ENCODE measurements at regions not wholly inside any gene's neighbourhood (a gene's known extent, or its start where the extent isn't known, plus 50 kb on each side); places are given as distances from the start of the nearest gene placed in this dataset.

DNA sequence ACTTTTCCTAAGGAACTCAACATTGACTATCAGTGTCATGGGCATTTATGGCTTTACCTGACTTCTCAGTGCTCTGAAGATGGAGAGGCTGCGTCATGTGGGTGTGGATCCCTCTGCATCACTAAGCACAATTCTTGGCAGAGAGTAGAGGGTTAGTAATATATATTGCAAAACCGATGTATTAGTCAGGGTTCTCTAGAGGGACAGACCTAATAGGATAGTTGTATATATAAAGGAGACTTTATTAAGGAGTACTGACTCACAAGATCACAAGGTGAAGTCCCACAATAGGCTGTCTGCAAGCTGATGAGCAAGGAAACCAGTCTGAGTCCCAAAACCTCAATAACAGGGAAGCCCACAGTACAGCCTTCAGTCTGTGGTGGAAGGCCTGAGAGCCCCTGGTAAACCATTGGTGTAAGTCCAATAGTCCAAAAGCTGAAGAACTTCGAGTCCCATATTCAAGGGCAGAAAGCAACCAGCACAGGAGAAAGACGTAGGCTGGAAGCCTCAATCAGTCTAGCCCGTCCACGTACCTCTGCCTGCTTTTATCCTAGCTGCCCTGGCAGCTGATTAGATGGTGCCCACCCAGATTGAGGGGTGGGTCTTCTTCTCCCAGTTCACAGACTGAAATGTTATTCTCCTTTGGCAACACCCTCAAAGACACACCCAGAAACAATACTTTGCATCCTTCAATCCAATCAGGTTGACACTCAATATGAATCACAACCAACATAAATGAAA, 159.7 kb upstream of the NRIP1 start:
- no peaks in the 10 kb centered on the region for H3K27me3 ChIP-seq (ENCODE audit: control insufficient read depth, insufficient read depth, low read length)
- H3K9me3 ChIP-seq (ENCODE audit: control insufficient read depth in 2 of 3, insufficient read depth in 1 of 3, low read length in 3 of 3), result no peaks in the 10 kb centered on the region
- DNase-seq (no peak), FAIRE-seq (no peak)
- no peak overlapping the region for H3K27ac ChIP-seq (ENCODE audit: low read depth in 2 of 2, low read length in 2 of 2)
- no peak overlapping the region for H3K4me3 ChIP-seq (ENCODE audit: low read length in 3 of 3)
- intact Hi-C loops (cut with DNase I), result no loop called here
- H3K9ac ChIP-seq (ENCODE audit: low read length in 3 of 3), result no peak overlapping the region
- TF ChIP-seq, protein P1, sequence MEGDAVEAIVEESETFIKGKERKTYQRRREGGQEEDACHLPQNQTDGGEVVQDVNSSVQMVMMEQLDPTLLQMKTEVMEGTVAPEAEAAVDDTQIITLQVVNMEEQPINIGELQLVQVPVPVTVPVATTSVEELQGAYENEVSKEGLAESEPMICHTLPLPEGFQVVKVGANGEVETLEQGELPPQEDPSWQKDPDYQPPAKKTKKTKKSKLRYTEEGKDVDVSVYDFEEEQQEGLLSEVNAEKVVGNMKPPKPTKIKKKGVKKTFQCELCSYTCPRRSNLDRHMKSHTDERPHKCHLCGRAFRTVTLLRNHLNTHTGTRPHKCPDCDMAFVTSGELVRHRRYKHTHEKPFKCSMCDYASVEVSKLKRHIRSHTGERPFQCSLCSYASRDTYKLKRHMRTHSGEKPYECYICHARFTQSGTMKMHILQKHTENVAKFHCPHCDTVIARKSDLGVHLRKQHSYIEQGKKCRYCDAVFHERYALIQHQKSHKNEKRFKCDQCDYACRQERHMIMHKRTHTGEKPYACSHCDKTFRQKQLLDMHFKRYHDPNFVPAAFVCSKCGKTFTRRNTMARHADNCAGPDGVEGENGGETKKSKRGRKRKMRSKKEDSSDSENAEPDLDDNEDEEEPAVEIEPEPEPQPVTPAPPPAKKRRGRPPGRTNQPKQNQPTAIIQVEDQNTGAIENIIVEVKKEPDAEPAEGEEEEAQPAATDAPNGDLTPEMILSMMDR (IDR thresholded peaks at IDR 0.05; ENCODE audit: borderline replicate concordance, extremely low read depth, insufficient read depth), result no peak
- H3K4me1 ChIP-seq (ENCODE audit: control insufficient read depth in 2 of 3, insufficient read depth in 2 of 3, low read depth in 1 of 3, low read length in 3 of 3), result peaks cover 0 to 9% (median 0%) of the 10 kb centered on the region in 3 donors
- no peaks in the 10 kb centered on the region for H3K36me3 ChIP-seq (ENCODE audit: control insufficient read depth in 2 of 3, insufficient read depth in 3 of 3, low read length in 3 of 3)

DNA sequence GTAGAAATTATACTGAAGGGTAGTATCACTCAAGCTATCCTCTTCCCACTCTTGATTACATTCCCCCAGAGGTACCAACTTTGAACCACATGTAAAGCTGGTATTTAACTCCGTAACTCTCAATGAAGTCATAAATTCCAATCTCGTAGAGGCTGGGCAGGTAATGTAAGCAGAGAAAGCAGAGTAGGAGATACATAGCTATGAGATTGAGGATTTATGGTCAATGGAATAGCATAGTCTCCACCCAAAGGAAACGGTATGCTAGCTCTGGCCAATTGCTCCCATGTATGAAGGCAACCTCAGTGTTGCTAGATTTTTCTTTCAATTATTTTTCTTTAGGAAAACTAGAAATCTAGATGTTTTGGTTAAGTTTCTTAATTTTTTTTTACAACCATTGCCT, 163.1 kb upstream of the NRIP1 start:
- intact Hi-C loops (cut with DNase I), result no loop called here
- no peaks in the 10 kb centered on the region for H3K36me3 ChIP-seq (ENCODE audit: control insufficient read depth in 2 of 3, insufficient read depth in 3 of 3, low read length in 3 of 3)
- H3K27me3 ChIP-seq (ENCODE audit: control insufficient read depth, insufficient read depth, low read length), result no peaks in the 10 kb centered on the region
- no peak overlapping the region for H3K9ac ChIP-seq (ENCODE audit: low read length in 3 of 3)
- FAIRE-seq (no peak), DNase-seq (no peak)
- no peaks in the 10 kb centered on the region for H3K4me1 ChIP-seq (ENCODE audit: control insufficient read depth in 2 of 3, insufficient read depth in 2 of 3, low read depth in 1 of 3, low read length in 3 of 3)
- TF ChIP-seq, protein P1 (IDR thresholded peaks at IDR 0.05; ENCODE audit: borderline replicate concordance, extremely low read depth, insufficient read depth), result no peak
- H3K4me3 ChIP-seq (ENCODE audit: low read length in 3 of 3), result no peak overlapping the region
- H3K9me3 ChIP-seq (ENCODE audit: control insufficient read depth in 2 of 3, insufficient read depth in 1 of 3, low read length in 3 of 3), result no peaks in the 10 kb centered on the region
- H3K27ac ChIP-seq (ENCODE audit: low read depth in 2 of 2, low read length in 2 of 2), result no peak overlapping the region

DNA sequence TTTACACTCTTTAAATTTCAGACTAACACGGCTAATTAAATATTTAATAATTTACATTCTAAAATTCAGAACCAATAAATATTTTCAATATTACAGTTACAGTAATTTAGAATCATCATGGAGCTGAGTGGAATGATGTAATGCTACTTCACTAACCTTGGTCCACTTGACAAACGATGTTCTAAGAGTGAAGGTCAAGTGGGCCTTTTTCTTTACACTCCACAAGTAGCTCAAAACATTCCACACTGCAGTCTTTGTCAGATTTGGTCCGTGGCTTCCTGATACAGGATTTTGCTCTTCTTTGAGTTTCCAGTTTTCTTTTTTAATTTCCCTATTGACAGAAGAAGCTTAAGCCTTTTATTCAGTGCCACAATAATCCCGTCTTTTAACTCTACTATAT, 164.6 kb upstream of the NRIP1 start:
- TF ChIP-seq, protein P1 (IDR thresholded peaks at IDR 0.05; ENCODE audit: borderline replicate concordance, extremely low read depth, insufficient read depth), result no peak
- Histone ChIP-seq H3K9me3 (ENCODE audit: control insufficient read depth in 2 of 3, insufficient read depth in 1 of 3, low read length in 3 of 3) (no peaks in the 10 kb centered on the region), H3K36me3 (ENCODE audit: control insufficient read depth in 2 of 3, insufficient read depth in 3 of 3, low read length in 3 of 3) (no peaks in the 10 kb centered on the region), H3K4me1 (ENCODE audit: control insufficient read depth in 2 of 3, insufficient read depth in 2 of 3, low read depth in 1 of 3, low read length in 3 of 3) (no peaks in the 10 kb centered on the region), H3K9ac (ENCODE audit: low read length in 3 of 3) (no peak overlapping the region), H3K4me3 (ENCODE audit: low read length in 3 of 3) (no peak overlapping the region), H3K27ac (ENCODE audit: low read depth in 2 of 2, low read length in 2 of 2) (no peak overlapping the region), H3K27me3 (ENCODE audit: control insufficient read depth, insufficient read depth, low read length) (no peaks in the 10 kb centered on the region)
- intact Hi-C loops (cut with DNase I), result no loop called here
- no peak for FAIRE-seq
- DNase-seq, result no peak

DNA sequence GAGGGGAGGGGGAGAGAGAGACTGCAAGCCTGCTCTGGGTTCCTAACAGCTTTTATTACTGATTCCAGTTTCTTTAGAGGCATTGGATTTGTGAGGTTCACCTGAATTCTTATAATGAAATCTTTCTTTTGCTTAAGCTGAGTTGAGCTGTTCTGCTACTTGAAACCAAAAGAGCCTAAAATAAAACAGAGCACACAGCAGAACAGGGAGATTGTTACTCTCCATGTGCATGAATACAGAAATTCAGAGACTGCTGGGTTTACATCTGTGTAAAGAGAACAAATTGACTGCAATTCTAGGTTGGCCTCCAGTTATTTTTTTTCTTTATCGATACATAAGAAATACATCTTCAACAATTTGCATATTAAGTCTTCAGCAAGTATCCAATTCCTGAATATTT, 168.8 kb upstream of the NRIP1 start:
- no peaks in the 10 kb centered on the region for H3K36me3 ChIP-seq (ENCODE audit: control insufficient read depth in 2 of 3, insufficient read depth in 3 of 3, low read length in 3 of 3)
- H3K4me1 ChIP-seq (ENCODE audit: control insufficient read depth in 2 of 3, insufficient read depth in 2 of 3, low read depth in 1 of 3, low read length in 3 of 3), result no peaks in the 10 kb centered on the region
- no peak overlapping the region for H3K27ac ChIP-seq (ENCODE audit: low read depth in 2 of 2, low read length in 2 of 2)
- no peaks in the 10 kb centered on the region for H3K27me3 ChIP-seq (ENCODE audit: control insufficient read depth, insufficient read depth, low read length)
- TF ChIP-seq, protein P1 (IDR thresholded peaks at IDR 0.05; ENCODE audit: borderline replicate concordance, extremely low read depth, insufficient read depth), result no peak
- intact Hi-C loops (cut with DNase I), result no loop called here
- FAIRE-seq (no peak), DNase-seq (no peak)
- no peak overlapping the region for H3K9ac ChIP-seq (ENCODE audit: low read length in 3 of 3)
- no peaks in the 10 kb centered on the region for H3K9me3 ChIP-seq (ENCODE audit: control insufficient read depth in 2 of 3, insufficient read depth in 1 of 3, low read length in 3 of 3)
- no peak overlapping the region for H3K4me3 ChIP-seq (ENCODE audit: low read length in 3 of 3)

Measured in kidney (tissue), 13 donors.